ENCODE measurements at regions not wholly inside any gene's neighbourhood (a gene's known extent, or its start where the extent isn't known, plus 50 kb on each side); places are given as distances from the start of the nearest gene placed in this dataset.

DNA sequence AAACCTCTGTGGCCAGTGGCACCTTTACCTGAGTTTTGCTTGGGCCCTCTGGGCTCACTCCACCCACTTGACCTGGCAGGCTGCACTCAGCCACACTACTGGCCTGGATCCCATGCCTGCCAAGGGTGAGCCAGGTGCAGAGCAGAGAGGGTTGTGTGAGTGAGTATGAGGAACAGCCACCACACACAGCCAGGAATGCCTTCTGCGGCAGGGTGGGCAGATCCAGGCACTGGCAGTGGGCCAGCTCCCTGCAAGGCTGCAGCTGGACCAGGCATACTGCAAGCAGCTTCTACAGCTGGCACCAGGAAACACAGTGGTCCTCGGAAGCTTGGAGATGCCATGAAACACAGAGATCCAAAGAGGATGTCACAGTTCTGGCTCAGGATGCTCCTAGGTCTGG, 570.1 kb upstream of the ACTRT1 start:
- TF ChIP-seq, protein P1, sequence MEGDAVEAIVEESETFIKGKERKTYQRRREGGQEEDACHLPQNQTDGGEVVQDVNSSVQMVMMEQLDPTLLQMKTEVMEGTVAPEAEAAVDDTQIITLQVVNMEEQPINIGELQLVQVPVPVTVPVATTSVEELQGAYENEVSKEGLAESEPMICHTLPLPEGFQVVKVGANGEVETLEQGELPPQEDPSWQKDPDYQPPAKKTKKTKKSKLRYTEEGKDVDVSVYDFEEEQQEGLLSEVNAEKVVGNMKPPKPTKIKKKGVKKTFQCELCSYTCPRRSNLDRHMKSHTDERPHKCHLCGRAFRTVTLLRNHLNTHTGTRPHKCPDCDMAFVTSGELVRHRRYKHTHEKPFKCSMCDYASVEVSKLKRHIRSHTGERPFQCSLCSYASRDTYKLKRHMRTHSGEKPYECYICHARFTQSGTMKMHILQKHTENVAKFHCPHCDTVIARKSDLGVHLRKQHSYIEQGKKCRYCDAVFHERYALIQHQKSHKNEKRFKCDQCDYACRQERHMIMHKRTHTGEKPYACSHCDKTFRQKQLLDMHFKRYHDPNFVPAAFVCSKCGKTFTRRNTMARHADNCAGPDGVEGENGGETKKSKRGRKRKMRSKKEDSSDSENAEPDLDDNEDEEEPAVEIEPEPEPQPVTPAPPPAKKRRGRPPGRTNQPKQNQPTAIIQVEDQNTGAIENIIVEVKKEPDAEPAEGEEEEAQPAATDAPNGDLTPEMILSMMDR (conservative IDR thresholded peaks at IDR 0.05 in 1 of 2, IDR thresholded peaks at IDR 0.05 in 1 of 2; ENCODE audit: extremely low read depth in 1 of 2, insufficient read depth in 1 of 2, low read depth in 1 of 2, low read length in 2 of 2), result no peak
- no peak for TF ChIP-seq EZH2 (IDR thresholded peaks at IDR 0.05; ENCODE audit: borderline replicate concordance, low read length)
